GM12872 (cell line): ENCODE measurements at regions not wholly inside any gene's neighbourhood (a gene's known extent, or its start where the extent isn't known, plus 50 kb on each side); places are given as distances from the start of the nearest gene placed in this dataset.

Source experiments
- TF ChIP-seq, protein P1 (sequence below): IDR thresholded peaks from 3 replicates; pipeline ENCODE4 v1.5.1; 2011; ENCODE audit warnings: low read depth, mild to moderate bottlenecking, low read length, moderate library complexity; ENCODE audit not compliant: insufficient read depth

DNA sequence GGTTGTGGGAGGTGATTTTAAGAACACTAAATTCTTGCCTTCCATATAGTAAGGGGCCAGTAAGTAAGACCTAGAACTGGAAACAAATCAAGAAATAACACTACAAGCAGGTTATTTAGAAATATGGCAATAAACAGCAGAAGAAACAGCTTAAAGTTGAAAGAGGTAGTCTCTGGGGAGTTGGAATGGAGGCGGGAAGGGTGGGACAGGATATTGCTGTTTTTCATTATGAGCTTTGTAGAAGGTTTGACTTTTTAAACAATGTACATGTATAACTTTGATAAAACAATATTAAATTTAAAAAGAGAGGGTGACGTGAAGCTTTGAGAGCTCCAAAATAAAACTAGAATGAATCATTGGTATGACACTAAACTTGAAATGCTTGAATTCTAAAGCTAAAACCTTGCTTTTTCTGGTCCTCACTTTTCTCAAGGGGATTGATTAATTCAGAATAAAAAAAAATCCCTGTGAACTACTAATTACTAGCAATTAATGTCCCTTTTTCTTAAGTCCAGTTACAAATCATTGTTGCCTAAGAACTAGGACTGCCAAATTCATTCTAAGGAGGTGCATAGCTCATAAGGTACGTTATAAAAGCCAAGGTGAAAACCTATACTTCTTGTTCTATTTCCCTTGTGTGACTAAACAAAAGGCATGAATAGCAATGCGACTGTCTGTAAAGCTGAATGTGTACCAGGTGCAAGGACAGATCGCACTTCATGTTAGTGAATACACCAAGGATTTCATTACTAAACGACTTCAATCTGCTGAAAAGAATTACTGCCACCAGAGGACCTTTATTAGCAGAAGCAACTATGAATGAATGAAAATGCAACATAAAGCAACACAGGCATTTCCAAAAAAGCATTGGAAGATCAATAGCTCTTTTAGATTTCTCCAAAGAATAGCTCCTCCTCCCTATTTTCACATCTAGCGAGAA, 177.5 kb downstream of the RBM43 start:
- TF ChIP-seq, protein P1, sequence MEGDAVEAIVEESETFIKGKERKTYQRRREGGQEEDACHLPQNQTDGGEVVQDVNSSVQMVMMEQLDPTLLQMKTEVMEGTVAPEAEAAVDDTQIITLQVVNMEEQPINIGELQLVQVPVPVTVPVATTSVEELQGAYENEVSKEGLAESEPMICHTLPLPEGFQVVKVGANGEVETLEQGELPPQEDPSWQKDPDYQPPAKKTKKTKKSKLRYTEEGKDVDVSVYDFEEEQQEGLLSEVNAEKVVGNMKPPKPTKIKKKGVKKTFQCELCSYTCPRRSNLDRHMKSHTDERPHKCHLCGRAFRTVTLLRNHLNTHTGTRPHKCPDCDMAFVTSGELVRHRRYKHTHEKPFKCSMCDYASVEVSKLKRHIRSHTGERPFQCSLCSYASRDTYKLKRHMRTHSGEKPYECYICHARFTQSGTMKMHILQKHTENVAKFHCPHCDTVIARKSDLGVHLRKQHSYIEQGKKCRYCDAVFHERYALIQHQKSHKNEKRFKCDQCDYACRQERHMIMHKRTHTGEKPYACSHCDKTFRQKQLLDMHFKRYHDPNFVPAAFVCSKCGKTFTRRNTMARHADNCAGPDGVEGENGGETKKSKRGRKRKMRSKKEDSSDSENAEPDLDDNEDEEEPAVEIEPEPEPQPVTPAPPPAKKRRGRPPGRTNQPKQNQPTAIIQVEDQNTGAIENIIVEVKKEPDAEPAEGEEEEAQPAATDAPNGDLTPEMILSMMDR, result no peak

DNA sequence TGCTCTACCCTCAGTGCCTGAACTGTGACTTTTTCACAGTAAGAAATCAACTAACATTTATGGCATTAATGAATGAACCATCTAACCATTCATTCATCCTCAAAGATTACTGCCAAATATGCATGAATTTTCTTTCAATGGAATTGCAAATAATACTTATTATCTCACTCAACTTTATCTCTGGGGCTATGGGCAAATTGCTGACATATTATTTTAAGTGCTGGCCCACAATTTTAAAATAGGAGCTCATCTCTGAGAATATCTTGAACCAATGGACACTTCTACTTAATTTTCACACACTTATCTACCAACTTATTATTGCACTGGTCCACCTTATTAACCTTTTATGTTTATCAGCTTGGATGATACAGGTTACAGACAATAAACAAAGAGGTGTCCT, 182.8 kb downstream of the RBM43 start:
- TF ChIP-seq, protein P1, result no peak

DNA sequence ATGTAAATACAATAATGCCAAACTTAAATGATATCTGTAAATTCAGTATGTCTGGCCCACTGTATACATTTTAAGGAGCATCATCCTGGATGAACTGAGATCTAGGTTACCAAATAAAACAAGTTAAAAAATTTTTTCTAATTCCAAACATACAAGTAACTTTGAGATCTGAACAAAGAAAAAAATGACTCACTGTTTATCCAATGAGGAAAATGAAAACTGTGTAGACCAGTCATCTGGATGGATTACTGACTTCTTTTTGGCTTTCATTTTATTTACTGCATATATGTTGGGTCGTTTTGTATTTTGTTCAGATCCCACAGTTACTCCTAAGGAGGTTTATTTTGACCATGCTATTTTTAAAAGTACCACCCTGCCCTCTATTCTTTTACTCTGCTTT, 189.8 kb downstream of the RBM43 start:
- TF ChIP-seq, protein P1, result no peak

DNA sequence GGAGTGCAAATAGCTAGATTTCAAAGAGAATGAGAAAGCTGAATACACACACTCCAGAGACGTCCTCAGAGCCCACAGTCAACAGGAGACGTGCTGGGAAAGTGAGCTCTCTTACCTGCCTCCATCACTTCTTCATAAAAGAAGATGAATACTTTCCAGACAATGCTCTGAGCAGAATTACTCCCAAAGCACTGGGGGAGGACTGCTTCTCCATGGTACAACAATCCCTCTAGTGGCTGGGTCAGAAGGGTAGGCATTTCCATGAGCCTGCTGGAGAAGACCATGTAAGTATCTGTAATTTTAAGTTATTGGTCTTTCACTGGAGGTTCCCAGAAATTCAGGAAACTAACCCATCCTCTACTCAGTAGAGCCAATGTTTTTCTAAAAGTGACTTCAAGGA, 190.3 kb downstream of the RBM43 start:
- TF ChIP-seq, protein P1, result no peak

DNA sequence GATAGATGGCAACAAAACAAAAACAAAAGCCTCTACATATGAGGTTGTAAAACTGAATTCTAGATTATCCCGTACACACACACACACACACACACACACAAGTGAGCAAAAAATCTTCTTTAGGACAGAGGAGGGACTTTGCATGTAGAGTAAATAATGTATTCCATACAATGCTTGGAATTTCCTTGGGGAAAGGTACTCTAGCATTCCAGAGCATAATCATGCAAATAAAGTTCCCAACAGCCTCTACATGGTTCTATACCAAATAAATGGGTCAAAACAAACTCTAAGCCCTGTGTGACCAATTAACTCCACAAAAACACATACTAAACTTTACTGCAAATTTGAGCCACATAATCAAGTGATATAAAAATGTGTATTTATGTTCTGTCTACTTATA, 191.4 kb downstream of the RBM43 start:
- TF ChIP-seq, protein P1, result no peak

DNA sequence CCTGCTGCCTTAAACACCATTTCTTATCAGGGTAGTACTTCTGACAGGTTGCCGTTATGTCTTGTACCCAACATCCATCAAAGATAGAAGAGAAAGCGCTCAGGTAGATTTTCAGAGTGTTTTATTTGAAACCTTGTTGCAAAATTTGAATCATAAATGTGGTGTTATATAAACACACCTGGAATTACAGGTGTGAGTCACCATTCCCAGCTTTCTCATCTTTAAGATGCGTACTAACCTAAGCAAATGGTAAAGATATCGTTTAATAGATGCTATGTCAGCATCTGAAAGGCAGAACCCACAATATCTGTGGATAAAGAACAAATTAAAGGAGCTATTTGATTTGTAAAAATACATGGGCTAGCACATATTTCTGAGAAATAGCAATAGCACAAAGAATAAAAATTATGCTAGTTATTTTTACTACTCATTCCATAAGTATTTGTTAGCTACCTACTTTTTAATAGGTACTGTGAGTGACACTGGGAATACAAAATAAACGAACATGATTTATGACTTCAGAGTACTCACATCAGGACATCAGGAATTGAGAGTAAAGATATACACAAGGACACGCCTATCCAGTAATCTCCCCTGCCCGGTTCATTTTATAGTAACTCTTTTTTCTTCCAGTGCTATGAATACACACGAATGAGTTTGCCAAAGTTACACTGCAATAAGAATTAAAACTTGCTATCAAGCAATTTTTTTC, 193.8 kb downstream of the RBM43 start:
- TF ChIP-seq, protein P1, result no peak

DNA sequence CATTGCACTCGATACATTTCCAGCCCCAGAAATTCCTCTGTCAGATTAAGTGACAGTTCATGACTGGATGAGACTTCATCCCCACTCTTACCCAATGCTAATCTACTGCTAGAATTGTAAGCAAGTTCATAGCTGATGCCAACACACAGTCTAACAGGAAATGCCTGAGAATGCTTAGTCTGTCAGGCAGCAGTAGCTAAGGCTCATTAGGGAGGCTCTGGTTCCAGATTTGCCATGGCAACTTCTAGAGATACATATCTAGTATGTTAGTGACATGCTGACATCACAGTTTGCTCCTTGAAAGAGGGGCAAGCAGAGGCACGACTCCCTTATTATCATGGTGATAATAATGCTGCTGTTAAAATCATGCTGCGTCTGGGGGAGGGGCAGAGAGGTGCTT, 198.4 kb downstream of the RBM43 start:
- TF ChIP-seq, protein P1, result no peak
